Kidney epithelial cell (primary cell): ENCODE measurements at regions not wholly inside any gene's neighbourhood (a gene's known extent, or its start where the extent isn't known, plus 50 kb on each side); places are given as distances from the start of the nearest gene placed in this dataset.

Experiments used
- DNase-seq: peaks from one replicate; pipeline ENCODE4 v3.0.0-alpha.2; 2010; ENCODE audit warnings: low read depth
- H3K27me3 ChIP-seq: 2 replicates; pipeline ENCODE4 v1.6.0; 2011; ENCODE audit warnings: low read length; ENCODE audit not compliant: control insufficient read depth, insufficient read depth
- H3K36me3 ChIP-seq: 2 replicates; pipeline ENCODE4 v1.5.1; 2011; ENCODE audit warnings: low read length; ENCODE audit not compliant: control insufficient read depth, insufficient read depth
- H3K4me3 ChIP-seq: 2 replicates; pipeline ENCODE4 v1.5.1; 2011; ENCODE audit warnings: low read depth, mild to moderate bottlenecking, control low read depth, low read length
- TF ChIP-seq, protein P1 (sequence below): IDR thresholded peaks from 2 replicates; pipeline ENCODE4 v1.5.1; 2011; ENCODE audit warnings: mild to moderate bottlenecking, moderate library complexity, low read length, control low read depth, inconsistent platforms; ENCODE audit not compliant: insufficient read depth, poor library complexity, severe bottlenecking

DNA sequence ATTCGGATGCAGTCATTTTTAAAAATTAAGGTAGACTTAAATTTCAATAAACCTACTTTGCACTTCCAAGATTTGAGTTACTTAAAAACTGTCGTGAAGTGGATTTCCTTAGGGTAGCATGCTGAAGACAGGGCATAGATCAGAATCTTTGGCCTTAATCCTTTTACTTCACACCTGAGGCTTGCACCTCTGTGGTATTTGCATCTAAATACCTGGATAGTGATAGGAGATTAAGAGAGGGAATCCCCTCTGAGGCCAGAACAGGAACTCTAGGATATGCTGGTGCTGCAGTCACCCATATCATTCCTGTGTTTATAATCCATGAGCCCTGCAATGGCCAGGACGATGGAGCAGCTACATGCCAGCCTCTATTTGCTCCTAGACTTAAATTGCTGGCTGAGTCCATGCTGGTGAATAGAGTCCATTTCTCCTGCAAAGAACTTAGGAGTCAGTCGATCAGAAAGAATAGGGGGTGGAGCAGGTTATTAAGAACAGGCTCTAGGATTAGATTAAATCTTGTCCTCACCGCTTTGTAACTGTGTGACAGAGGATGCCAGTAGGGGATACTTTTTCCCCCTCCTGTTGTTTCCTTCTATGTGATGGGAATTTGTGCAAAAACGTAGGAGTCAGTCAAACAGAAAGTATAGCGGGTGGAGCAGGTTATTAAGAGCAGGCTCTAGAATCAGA, 333.6 kb downstream of the DUSP10 start:
- H3K4me3 ChIP-seq, result no peak overlapping the region
- H3K27me3 ChIP-seq, result no peaks in the 10 kb centered on the region
- TF ChIP-seq, protein P1, sequence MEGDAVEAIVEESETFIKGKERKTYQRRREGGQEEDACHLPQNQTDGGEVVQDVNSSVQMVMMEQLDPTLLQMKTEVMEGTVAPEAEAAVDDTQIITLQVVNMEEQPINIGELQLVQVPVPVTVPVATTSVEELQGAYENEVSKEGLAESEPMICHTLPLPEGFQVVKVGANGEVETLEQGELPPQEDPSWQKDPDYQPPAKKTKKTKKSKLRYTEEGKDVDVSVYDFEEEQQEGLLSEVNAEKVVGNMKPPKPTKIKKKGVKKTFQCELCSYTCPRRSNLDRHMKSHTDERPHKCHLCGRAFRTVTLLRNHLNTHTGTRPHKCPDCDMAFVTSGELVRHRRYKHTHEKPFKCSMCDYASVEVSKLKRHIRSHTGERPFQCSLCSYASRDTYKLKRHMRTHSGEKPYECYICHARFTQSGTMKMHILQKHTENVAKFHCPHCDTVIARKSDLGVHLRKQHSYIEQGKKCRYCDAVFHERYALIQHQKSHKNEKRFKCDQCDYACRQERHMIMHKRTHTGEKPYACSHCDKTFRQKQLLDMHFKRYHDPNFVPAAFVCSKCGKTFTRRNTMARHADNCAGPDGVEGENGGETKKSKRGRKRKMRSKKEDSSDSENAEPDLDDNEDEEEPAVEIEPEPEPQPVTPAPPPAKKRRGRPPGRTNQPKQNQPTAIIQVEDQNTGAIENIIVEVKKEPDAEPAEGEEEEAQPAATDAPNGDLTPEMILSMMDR, result no peak
- DNase-seq, result no peak
- no peaks in the 10 kb centered on the region for H3K36me3 ChIP-seq

- H3K36me3 ChIP-seq, result no peaks in the 10 kb centered on the region
- no peaks in the 10 kb centered on the region for H3K27me3 ChIP-seq
- TF ChIP-seq, protein P1, result no peak
- no peak overlapping the region for H3K4me3 ChIP-seq
- no peak for DNase-seq
These were observed 330.6 kb downstream of the DUSP10 start for GRCh38 chr1:221411283-221411682.

- Histone ChIP-seq H3K36me3 (no peaks in the 10 kb centered on the region), H3K27me3 (no peaks in the 10 kb centered on the region), H3K4me3 (no peak overlapping the region)
- DNase-seq, result no peak
- TF ChIP-seq, protein P1, result no peak
These were observed 326.9 kb downstream of the DUSP10 start for GRCh38 chr1:221414772-221415539.

DNA sequence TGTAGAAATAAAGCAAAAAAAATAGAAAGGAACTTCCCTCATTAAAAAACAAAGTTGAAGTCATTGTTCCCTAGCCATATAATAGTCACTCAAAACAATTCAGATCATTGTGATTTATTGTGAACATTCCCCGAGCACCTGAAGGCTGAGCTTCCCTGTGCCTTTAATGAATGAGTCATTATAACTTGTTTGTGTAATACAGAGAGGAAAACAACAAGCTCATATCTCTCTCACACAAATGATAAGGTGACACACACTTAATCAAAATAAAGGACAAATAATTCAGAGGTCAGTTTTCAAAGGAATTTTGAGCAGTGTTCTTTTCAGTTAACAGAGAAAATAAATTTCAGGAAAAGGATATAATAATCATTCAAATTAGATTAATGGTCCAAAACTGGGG, 326.2 kb downstream of the DUSP10 start:
- H3K36me3 ChIP-seq, result no peaks in the 10 kb centered on the region
- no peaks in the 10 kb centered on the region for H3K27me3 ChIP-seq
- no peak overlapping the region for H3K4me3 ChIP-seq
- TF ChIP-seq, protein P1, result no peak
- DNase-seq, result no peak

DNA sequence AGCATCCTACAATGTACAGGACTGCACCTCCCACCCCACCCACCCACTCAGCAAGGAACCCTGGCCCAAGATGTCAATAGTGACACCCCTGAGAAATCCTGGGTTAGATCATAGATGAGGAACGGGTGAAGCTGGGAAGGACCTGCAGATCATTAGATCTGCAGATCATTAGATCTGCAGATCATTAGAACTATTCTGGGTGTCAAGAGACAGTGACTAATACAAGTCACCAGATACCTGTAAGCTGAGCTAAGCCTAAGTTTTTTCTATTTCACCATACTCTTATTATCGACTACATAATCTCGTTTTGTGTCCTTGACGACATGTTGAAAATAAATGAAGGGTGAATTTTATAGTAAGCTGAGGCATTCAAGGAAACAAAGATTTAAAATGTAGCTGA, 325.7 kb downstream of the DUSP10 start:
- no peak overlapping the region for H3K4me3 ChIP-seq
- TF ChIP-seq, protein P1, result no peak
- H3K27me3 ChIP-seq, result no peaks in the 10 kb centered on the region
- no peak for DNase-seq
- no peaks in the 10 kb centered on the region for H3K36me3 ChIP-seq
